A549 (cell line): ENCODE measurements at regions not wholly inside any gene's neighbourhood (a gene's known extent, or its start where the extent isn't known, plus 50 kb on each side); places are given as distances from the start of the nearest gene placed in this dataset.

Experiments used
- ATAC-seq, 2 experiments: fragments of 200-7000 bp in 1 of 2; fragments of >200 bp in 1 of 2; cut with Nextera tagmentation in 1 of 2; cut with Tn5 transposase in 1 of 2; 3 replicates each; pipeline versions ENCODE4 v1.8.0 to v1.9.1; 2018 to 2020; ENCODE audit warnings: mild to moderate bottlenecking in 1 of 2, moderate library complexity in 1 of 2
- CTCF ChIA-PET: fragments of 300-600 bp; sonication (Branson Sonifier 250); formaldehyde crosslinking; extraction: SDS; loops from one replicate; lab custom pipeline; 2021; ENCODE audit warnings: antibody characterized with exemption, inconsistent platforms; lab: Yijun Ruan, JAX
- POLR2A ChIA-PET: fragments of 350-600 bp; formaldehyde crosslinking; extraction: SDS; loops from one replicate; lab custom pipeline; 2021; ENCODE audit warnings: antibody characterized with exemption, inconsistent platforms; lab: Yijun Ruan, JAX
- DNase-seq, 2 experiments: peaks; one replicate each; pipeline versions ENCODE4 v3.0.0 to v3.0.0-alpha.2; 2011 to 2016; ENCODE audit warnings: low read depth in 1 of 2, low spot score in 1 of 2
- FAIRE-seq: peaks from 2 replicates; lab custom pipeline; 2011; peaks lifted over from hg19 to GRCh38; lab: Jason Lieb, UNC
- H3K27ac ChIP-seq, 2 experiments: fragments of >200 bp; sonication (Bioruptor Twin); formaldehyde crosslinking; 3 replicates each; pipeline ENCODE4 v1.5.1; 2016 to 2017
- H3K4me1 ChIP-seq: fragments of >200 bp; sonication (Bioruptor Twin); formaldehyde crosslinking; 3 replicates; pipeline ENCODE4 v1.6.1; 2016
- H3K4me2 ChIP-seq: fragments of >200 bp; sonication (Bioruptor Twin); formaldehyde crosslinking; 3 replicates; pipeline ENCODE4 v1.6.1; 2016
- H3K4me3 ChIP-seq: fragments of >200 bp; sonication (Bioruptor Twin); formaldehyde crosslinking; 3 replicates; pipeline ENCODE4 v1.5.1; 2016
- H3K9me3 ChIP-seq: fragments of >200 bp; sonication (Bioruptor Twin); formaldehyde crosslinking; 3 replicates; pipeline ENCODE4 v1.6.1; 2016
- CBX2 ChIP-seq: fragments of 200-600 bp; sonication (generic); IDR thresholded peaks from 2 replicates; pipeline ENCODE4 v1.6.1; 2016; ENCODE audit warnings: low read depth, mild to moderate bottlenecking, borderline replicate concordance
- CTCF ChIP-seq: fragments of >200 bp; sonication (Bioruptor Twin); formaldehyde crosslinking; IDR thresholded peaks from 3 replicates; pipeline ENCODE4 v1.5.1; 2016
- EHMT2 ChIP-seq: fragments of 200-600 bp; sonication (generic); IDR thresholded peaks from 2 replicates; pipeline ENCODE4 v1.6.1; 2016; ENCODE audit warnings: antibody characterized with exemption, low read depth, mild to moderate bottlenecking, moderate library complexity
- EP300 ChIP-seq, 2 experiments: fragments of >200 bp; sonication (Bioruptor Twin); formaldehyde crosslinking; IDR thresholded peaks; 2 replicates in 1 of 2; 3 replicates in 1 of 2; pipeline ENCODE4 v1.6.1; 2016 to 2017
- HEYL ChIP-seq: fragments of 250-450 bp; sonication (Bioruptor Pico); IDR thresholded peaks from 2 replicates; pipeline ENCODE4 v1.8.0; 2021; ENCODE audit warnings: mild to moderate bottlenecking, moderate library complexity
- HOXB13 ChIP-seq: fragments of 250-450 bp; sonication (Bioruptor Pico); IDR thresholded peaks from 2 replicates; pipeline ENCODE4 v1.5.0; 2020; ENCODE audit warnings: low read depth, mild to moderate bottlenecking, moderate library complexity
- KDM1A ChIP-seq: fragments of 200-600 bp; sonication (generic); IDR thresholded peaks from 2 replicates; pipeline ENCODE4 v1.6.1; 2016; ENCODE audit warnings: low read depth, mild to moderate bottlenecking
- KDM5A ChIP-seq: fragments of 200-600 bp; sonication (generic); IDR thresholded peaks from 2 replicates; pipeline ENCODE4 v1.6.1; 2016; ENCODE audit warnings: antibody characterized with exemption, mild to moderate bottlenecking
- MAX ChIP-seq: IDR thresholded peaks from 2 replicates; pipeline ENCODE4 v1.6.1; 2012
- NFE2L2 ChIP-seq: fragments of 150-350 bp; conservative IDR thresholded peaks from 2 replicates; pipeline ENCODE4 v1.6.1; 2014; ENCODE audit warnings: low read length
- PBX3 ChIP-seq: IDR thresholded peaks from 2 replicates; pipeline ENCODE4 v1.6.1; 2012
- PHF8 ChIP-seq: fragments of 200-600 bp; sonication (generic); IDR thresholded peaks from 2 replicates; pipeline ENCODE4 v1.6.1; 2016; ENCODE audit warnings: low read depth, mild to moderate bottlenecking, antibody characterized with exemption, moderate library complexity, borderline replicate concordance
- RARB ChIP-seq: fragments of 250-450 bp; sonication (Bioruptor Pico); IDR thresholded peaks from 2 replicates; pipeline ENCODE4 v1.8.0; 2021; ENCODE audit warnings: mild to moderate bottlenecking, moderate library complexity
- RFX5 ChIP-seq: fragments of 450-650 bp; IDR thresholded peaks from 2 replicates; pipeline ENCODE4 v1.7.1; 2014; ENCODE audit warnings: antibody characterized with exemption, mild to moderate bottlenecking, moderate library complexity
- SREBF2 ChIP-seq: fragments of 450-650 bp; IDR thresholded peaks from 2 replicates; pipeline ENCODE4 v1.6.1; 2014; ENCODE audit warnings: mild to moderate bottlenecking, moderate library complexity
- TFCP2L1 ChIP-seq: fragments of 250-450 bp; sonication (Bioruptor Pico); IDR thresholded peaks from 2 replicates; pipeline ENCODE4 v1.5.0; 2021; ENCODE audit warnings: mild to moderate bottlenecking
- TP53 ChIP-seq: fragments of 250-450 bp; sonication (Bioruptor Pico); IDR thresholded peaks from 2 replicates; pipeline ENCODE4 v1.5.0; 2021; ENCODE audit warnings: mild to moderate bottlenecking, moderate library complexity
- USF2 ChIP-seq: fragments of 450-650 bp; IDR thresholded peaks from 2 replicates; pipeline ENCODE4 v1.6.1; 2014; ENCODE audit warnings: antibody characterized with exemption
- ZC3H11A ChIP-seq: fragments of 450-650 bp; IDR thresholded peaks from 2 replicates; pipeline ENCODE4 v1.6.1; 2014; ENCODE audit warnings: antibody characterized with exemption, mild to moderate bottlenecking
- ZFP36 ChIP-seq: fragments of 450-650 bp; IDR thresholded peaks from 2 replicates; pipeline ENCODE4 v1.6.1; 2014; ENCODE audit warnings: borderline replicate concordance; ENCODE audit not compliant: partially characterized antibody
- ZNF302 ChIP-seq: fragments of 250-450 bp; sonication (Bioruptor Pico); IDR thresholded peaks from 2 replicates; pipeline ENCODE4 v1.9.0; 2021; ENCODE audit warnings: inconsistent platforms, mild to moderate bottlenecking, moderate library complexity
- ZSCAN20 ChIP-seq: fragments of 250-450 bp; sonication (Bioruptor Pico); IDR thresholded peaks from 2 replicates; pipeline ENCODE4 v1.8.0; 2022; ENCODE audit warnings: mild to moderate bottlenecking, moderate library complexity
- WGBS: methylation state at CpG from one replicate; pipeline ENCODE4 v1.1.6; 2017; ENCODE audit errors: missing lambda C conversion rate; 5-methylcytosine and 5-hydroxymethylcytosine counted together

GRCh38 chr6:153493501-153493900 lies 362.4 kb upstream of the RGS17 start:
- Histone ChIP-seq H3K4me2 (no peak overlapping the region), H3K9me3 (no peaks in the 10 kb centered on the region)
- POLR2A ChIA-PET = no interaction called here
- 45% methylated on average over 2 of the region's 2 CpGs for WGBS
- ATAC-seq = no peak
- TF ChIP-seq EP300 (IDR thresholded peaks at IDR 0.05) = no peak
- TF ChIP-seq EHMT2 = no peak
- no peak for TF ChIP-seq HEYL (CRISPR knock-in tag)
- TF ChIP-seq RARB (CRISPR knock-in tag) = no peak
- no peak for TF ChIP-seq KDM1A
- no peak for TF ChIP-seq CBX2
- TF ChIP-seq MAX = no peak
- no peak for TF ChIP-seq NFE2L2
- no peak for TF ChIP-seq TFCP2L1 (CRISPR knock-in tag)
- TF ChIP-seq ZNF302 = no peak
- no peak for TF ChIP-seq CTCF
- no peak for TF ChIP-seq PHF8
- TF ChIP-seq USF2 = no peak
- no peak for TF ChIP-seq PBX3
- no peak for TF ChIP-seq KDM5A
- no peak for TF ChIP-seq HOXB13 (CRISPR knock-in tag)
- no peak for TF ChIP-seq TP53
- no peak for TF ChIP-seq ZFP36
- TF ChIP-seq SREBF2 = no peak
- TF ChIP-seq RFX5 = no peak
- TF ChIP-seq, all 56 proteins: peak for 0
- DNase-seq = no peak
- no peak for FAIRE-seq
- Histone ChIP-seq H3K27ac (no peak overlapping the region), H3K4me3 (no peak overlapping the region), H3K4me1 (no peaks in the 10 kb centered on the region)
- CTCF ChIA-PET = no interaction called here

- no peak overlapping the region for H3K4me2 ChIP-seq
- WGBS = 35% methylated on average over 4 of the region's 4 CpGs
- FAIRE-seq = no peak
- POLR2A ChIA-PET = no interaction called here
- DNase-seq = no peak
- no peaks in the 10 kb centered on the region for H3K9me3 ChIP-seq
- ATAC-seq = no peak
- no peak overlapping the region for H3K4me3 ChIP-seq
- no peak overlapping the region for H3K27ac ChIP-seq
- TF ChIP-seq USF2 = no peak
- no peak for TF ChIP-seq ZSCAN20
- no peak for TF ChIP-seq ZC3H11A
- TF ChIP-seq, all 56 proteins: peak for 0
- CTCF ChIA-PET = interaction anchor here (1.0 kb wide), 1 partner anchor 9 kb away, joined by 3 read pairs; no protein-coding TSS in a partner anchor
- H3K4me1 ChIP-seq = no peaks in the 10 kb centered on the region
These were observed 358.4 kb upstream of the RGS17 start for GRCh38 chr6:153489479-153489878.
